GM21529 (cell line): ENCODE measurements at regions not wholly inside any gene's neighbourhood (a gene's known extent, or its start where the extent isn't known, plus 50 kb on each side); places are given as distances from the start of the nearest gene placed in this dataset.

ENCODE experiments used
- ATAC-seq: cut with Tn5 transposase; IDR thresholded peaks from one replicate; pipeline ENCODE4 v1.9.1; 2021; ENCODE audit not compliant: unreplicated experiment

DNA sequence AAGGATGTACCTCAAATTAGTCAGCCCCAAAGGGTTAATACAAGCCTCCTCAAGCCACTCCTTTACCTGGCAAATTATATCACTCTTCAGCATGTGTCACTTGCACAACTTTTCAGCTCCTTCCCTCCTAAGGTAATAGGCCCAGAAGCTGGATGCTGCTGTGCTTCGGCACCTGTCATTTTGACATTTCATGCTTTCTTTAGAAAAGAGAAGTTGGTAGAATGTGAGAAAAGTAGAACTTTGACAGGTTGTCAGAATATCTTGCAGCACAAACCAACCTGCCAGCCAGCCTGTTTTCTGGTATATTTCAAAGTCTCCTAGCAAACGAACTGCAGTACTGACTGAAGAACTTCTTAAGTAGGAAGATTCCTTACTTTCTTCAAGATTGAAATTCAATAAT is 2136.9 kb downstream of the MAT2B start:
- ATAC-seq: no peak

DNA sequence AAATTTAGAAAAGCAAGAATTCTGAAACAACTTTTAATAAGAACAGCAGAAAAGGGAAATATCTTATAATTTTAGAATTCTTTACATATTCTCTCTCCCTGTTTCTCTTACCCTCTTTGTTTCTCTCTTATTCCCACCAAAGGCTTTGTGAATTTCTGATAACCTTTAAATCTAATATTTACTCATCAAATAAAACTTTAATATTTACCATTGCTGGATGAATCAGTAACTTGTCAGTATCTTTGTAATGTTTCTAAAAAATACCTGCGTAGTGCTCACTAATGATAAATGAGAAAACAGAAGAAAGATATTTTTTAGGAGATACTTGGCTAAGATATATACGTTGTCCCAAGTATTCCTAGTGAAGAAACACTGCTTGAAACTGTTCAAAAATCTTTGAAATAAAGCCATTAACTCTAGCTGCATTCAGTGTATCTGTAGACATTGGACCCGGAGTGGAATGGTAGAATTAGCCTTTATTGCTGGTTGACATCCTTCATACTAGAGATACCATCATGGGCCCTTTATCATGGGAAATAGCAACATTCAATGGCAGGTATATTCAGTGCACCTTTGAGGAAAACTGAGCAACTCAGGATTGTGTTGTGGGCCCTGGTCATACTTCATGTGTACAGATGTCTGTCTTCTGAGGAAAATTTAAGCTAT is 2160.4 kb downstream of the MAT2B start:
- no peak for ATAC-seq

DNA sequence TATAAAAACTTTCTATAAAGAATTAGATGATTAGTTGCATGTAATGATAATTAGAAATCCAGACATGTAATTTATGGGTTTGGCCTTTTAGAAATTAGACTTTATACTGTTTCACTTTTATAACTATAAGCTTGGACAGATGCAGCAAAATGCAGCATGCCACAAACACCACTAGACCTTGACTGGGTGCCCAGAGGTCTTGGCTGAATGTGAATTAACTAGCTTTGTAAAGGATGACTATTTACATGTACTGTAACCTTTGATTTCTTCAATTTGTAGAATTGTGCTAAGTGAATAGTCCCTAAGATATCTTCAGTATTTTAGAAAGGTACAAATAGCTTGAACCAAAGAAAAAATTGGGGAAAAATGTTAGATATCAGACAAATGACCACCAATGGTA is 2168.1 kb downstream of the MAT2B start:
- ATAC-seq: no peak

DNA sequence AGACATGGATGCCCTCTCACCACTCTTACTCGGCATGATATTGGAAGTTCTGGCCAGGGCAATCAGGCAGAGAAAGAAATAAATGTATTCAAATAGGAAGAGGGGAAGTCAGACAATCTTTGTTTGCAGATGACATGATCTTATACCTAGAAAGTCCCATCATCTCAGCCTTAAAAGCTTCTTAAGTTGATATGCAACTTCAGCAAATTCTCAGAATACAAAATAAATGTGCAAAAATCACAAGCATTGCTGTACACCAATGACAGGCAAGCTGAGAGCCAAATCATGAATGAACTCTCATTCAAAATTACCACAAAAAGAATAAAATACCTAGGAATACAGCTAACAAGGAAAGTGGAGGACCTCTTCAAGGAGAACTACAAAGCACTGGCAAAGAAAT is 2190.4 kb downstream of the MAT2B start:
- ATAC-seq: no peak

DNA sequence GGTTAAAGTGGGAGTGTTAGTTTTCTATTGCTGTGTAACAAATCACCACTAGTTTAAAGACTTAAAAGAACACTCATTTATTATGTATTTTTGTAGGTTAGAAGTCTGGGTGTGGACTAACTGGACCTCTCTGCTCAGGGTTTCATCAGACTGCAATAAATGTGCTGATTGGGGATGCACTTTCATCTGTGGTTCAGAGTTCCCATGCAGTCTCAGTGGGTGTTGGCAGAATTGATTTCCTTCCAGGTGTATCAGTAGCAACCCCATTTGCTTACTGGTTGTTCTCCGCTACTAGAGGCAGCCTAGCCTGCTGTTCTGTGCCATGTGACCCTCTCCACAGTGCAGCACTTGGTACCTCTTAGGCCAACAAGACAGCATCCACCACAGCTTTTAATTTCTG is 2200.5 kb downstream of the MAT2B start:
- ATAC-seq: no peak

DNA sequence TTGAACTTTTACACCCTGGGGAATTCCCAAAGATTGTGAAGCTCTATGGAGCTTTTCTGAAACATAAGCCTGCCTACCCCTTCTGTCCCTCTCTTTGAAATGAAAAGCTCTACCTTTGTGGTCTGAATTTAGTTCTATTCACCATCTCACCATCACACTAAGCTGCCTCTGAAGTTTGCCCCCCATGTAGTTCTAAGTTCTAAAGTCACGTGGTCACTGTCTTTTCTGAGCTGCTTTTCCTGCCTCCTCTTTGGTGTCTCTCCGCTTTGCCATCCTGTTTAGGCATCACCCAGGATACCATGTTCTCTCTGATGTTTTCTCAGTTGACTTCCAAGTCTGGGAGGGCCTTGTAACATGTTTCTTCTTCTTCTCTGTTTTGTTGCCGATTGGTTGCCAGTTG is 2206.6 kb downstream of the MAT2B start:
- no peak for ATAC-seq

DNA sequence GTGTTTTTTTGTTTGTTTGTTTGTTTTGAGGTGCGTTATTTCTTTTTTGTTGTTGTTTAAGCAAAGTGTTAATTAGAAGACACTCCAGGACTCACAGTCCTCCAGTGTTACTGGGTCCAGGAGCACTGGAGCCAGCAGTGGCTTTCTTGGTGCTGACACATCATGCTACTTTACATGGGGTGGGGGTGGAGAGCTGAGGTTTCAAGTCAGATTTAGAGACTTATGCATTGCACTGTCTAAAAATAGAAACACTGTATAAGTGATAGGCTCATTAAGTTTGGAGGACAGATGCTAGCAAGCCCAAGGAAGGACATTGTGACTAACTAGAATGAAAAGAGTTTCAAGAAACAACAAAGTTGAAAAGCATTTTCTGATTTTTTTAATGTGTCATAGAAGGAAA is 2209.2 kb downstream of the MAT2B start:
- no peak for ATAC-seq

DNA sequence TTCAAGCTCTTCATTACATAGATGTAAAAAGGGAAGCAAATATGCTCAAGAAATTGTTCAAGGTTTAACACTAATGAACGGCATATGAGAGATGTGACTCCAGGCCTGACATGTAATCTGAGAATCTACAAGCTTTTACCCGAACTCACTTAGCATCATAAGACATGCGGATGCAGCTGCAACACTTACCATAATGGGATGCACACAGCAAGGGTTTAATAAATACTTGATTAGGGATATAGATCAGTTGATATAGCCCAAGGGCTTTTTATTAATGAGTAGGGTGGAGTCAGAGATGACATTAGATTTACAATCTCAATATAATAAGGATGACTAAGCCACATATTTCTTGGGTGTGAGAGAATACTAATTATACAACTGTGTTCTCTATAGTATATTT is 2215.5 kb downstream of the MAT2B start:
- no peak for ATAC-seq

DNA sequence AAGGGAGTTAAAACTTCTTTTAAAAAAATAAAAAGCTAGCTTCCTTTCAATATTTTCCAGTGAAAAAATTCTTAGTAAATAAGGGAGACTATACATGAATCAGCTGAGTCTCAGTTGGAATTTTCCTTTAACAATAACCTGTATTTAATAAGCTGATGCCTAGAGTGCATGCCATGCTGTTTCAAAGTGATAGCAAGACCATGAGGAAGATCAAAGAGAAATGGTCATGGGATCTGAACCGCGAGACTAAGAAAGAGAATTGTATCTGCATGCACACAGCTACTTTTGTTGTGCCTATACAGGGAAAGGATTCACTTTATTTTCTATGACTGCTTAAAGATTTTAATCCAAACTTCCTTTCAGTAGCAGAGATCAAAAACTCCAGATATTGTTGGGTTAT is 2217.0 kb downstream of the MAT2B start:
- ATAC-seq: no peak

DNA sequence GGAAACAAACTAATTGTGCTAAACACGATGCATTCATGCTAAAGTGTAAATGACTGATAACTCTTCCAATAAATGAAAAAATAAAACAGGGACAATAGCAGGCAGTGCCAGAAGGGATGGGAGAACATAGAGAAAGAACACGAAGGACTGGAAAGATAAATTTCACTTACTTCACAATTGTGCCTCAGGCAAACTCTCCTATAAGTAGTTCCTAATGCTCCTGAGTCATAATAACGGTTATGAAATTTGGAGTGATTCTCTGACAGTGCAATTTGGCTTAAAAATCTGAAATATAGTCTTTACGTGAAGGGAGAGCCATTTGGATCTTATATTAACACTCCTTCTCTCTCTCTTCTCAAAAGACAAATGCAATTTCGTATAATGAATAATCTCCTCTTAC is 2218.5 kb downstream of the MAT2B start:
- no peak for ATAC-seq

DNA sequence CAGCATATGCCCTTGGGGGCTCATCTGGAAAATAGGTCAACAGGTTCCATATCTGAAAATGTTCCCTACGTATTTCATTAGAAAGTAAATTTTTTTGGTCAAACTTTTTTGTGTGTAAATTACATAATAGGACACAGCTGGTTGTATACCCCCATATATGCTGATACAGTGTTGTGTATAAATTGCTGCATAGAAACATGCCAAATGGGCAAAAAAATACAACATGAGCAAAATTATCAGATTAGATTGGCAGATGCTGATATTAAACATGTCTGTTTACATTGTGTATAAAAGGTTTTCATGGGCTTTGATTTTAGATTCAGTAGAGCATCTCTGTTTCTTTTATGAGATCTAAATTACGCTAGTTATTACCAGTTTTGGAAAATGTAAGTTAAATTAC is 2223.0 kb downstream of the MAT2B start:
- no peak for ATAC-seq

DNA sequence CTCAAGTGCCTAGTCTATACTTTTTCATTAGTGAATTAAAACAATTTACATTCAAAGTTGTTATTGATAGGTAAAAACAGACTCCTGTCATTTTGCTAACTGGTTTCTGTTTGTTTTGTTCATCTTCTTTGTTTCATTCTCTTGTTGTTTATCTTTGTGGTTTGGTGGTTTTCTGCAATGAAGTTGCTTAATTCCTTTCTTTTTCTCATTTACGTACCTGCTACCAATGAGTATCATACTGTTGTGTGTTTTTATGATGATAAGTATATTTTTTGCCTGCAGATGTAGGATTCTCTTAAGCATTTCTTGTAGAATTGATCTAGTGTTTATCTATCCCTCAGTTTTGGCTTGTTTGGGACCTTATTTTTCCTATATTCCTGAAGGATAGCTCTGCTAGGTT is 2230.0 kb downstream of the MAT2B start:
- no peak for ATAC-seq

DNA sequence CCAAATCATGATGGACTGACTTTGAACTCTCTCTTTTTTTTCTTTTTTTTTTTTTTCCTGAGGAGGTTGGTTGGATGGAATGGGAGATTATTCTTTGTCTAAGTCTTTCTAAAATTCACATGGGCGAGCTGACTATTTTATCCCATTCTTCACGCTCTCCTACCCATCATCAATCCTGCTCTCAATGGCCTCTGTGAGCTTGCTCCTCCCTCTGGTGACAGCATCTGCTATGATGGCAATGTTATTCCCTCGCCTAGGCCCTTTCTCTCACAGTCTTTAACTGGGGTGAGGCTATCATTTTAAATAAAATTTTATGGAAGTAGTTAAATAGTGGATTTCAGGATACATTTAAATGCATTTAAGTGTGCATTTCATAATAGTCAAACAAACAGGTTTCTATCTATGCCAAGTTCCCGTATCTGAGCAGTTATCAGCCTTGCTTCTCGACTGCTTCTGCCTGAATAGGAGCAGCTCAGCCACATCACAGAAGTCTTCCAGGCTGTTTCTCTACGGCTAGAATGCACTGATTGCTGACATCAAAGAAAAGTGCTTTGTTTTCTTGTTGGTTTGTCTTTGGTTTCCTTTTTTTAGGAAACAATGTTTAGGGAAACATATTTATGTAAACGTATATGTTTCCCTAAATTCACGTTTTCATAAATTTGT is 2233.8 kb downstream of the MAT2B start:
- ATAC-seq: no peak

DNA sequence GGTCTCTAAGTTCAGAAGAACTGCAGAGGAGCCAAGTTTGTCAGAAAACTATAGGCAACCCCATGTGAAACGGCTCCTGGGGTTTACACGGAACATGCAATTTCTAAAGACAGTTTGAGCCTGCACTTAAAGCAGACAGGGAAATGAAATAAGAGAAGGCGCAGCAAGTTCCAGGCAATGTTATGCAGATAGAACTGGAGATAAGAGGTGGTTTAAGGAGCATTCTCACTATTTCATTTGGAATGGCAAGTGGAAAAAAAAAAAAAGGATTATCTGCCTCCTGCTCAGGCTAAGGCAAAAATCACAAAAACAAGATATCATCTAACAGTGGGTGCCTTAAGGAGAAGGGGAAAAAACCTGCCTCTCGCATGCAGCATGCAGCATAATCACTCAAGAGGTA is 2252.4 kb downstream of the MAT2B start:
- no peak for ATAC-seq

DNA sequence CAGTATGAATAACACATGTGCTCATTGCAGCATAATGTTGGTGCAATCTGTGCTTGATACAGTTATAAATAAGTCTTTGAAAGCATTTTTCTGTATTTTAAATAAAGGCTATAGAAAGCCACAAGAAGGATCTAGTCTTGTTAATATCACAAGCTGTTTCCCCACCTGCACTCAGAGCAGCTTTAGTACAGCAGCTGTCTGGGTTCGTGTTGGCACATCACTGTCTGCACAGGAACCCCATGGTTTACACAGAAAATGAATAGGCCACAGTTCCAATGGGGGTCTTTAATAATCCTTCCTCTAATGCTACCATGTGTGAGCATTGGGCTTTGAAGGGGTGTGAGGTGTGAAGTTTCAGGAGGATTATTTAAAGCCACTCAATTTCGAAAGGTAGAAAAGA is 2269.7 kb downstream of the MAT2B start:
- no peak for ATAC-seq

DNA sequence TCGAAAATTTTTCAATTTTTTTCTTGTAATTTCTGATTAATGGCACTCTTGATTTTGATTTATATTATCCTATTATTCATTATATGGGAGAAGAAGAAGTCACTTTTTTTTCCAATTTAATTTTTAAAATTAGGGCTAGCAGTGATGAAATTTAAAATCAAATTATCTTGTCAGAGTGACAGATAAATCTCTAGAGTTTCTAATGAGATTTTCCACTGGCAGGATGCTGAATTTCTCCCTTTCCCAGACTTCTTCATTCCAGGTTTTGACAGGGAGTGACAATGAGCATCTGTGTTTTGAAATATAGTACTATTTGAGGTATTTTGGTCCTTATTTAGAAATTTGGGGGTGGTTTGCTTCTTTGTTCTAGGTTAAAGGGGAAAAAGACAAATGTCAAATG is 2274.1 kb downstream of the MAT2B start:
- no peak for ATAC-seq

DNA sequence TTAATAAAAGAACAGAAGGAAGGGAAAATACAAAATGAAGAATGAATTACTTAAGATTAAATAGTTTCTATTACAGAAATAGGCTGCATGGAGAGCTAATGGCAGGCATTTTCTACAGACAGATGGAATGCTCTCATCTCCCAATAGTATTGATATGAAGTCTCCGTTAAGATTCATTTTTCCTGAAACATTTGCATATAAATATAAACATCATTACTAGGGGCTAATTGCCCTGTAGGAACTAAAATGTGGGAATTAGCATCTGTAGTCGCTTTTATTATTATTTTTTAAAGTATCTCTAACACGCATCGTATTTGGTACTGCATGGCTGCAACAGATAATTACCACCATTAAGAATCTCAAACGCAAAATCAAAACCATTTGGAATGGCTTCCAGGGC is 2275.5 kb downstream of the MAT2B start:
- no peak for ATAC-seq

DNA sequence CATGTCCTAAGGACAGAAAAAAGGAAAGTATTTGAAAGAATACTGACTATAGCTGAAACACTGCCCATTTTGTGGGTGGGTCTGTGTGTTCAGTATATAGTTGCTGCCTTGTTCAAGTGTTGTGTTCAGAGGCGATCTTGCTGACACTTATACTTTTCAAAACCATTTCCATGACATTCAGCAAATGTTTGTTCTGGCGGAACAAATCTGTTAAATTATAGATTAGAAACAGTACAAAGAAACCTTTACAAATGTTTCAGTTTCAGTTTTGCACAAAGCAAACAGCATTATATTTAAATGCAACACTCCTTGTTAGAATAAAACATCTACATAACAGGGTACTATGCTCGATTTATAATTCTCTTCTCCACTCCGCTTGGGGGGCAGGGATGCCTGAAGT is 2276.3 kb downstream of the MAT2B start:
- no peak for ATAC-seq

DNA sequence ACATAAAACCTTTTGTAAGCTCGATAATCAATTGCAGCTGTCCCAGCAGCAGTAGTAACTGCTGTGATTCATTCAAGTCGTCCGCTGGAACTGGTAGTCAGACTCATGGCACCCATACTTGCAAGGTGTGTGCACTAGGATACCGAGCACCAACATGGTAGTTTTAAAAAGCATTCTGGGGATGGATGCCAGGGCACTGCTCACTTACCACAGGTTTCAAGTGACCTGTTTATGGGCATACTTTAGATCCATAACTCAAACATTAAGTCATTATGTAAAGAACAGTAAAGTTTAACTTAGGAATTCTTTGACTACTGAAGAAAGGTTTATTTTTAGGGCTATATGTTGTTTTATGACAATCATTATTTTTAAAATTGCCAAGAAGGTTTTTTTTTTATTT is 2277.6 kb downstream of the MAT2B start:
- no peak for ATAC-seq

DNA sequence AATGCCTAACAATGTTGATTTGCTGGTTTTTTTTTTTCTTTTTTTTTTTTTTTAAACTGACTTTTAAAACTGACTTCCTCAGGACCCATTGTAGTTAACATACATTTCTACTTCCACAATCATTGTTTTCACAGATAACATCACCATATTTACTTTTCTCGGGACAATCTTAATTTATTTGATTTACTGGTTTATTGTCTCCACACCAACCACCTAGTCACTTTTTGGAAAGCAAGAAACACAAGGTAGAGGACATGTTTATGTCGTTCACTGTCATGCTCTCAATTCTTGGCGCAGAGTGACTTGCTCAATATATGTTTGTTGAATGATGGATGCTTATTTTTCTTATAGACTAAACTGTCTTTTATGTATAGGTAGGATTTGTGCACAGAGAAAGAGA is 2280.7 kb downstream of the MAT2B start:
- ATAC-seq: no peak

DNA sequence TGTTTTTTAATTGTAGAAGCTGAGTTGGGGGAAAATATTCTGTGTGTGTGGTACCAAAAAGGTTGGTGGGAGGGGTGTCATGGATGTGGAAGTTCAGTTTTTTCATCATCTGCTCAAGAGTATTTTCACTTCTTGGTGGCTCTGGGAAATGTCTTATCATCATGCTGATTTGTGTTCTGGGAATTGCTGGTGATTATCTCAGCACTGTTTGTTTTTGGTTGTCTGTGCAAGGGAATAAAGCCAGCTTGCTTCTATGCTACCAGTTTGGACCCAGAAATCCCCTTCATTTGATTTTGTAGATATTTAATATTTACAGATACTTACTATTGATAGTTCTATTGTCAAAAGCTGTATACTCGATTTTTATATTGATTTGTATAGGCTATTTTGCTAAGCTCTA is 2289.7 kb downstream of the MAT2B start:
- no peak for ATAC-seq

DNA sequence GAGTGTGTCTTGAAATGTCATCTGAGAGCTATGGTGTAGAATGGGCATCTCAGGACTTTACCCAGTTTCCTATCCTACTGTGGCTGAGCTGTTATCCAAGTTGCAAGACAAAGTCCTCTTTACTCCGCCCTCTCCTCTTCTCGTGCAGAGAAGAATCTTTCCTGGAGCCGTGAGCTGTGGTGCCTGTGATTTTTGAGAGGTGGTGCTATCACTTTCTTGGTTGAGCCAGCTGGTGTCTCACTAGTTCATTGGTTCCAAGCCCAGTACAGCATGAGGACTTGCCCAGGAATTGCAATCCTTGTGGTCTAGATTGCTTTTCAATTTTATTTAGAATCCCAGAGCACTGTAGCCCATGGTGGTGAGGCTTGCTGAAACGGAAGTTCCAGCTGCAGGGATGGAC is 2300.3 kb downstream of the MAT2B start:
- ATAC-seq: no peak

DNA sequence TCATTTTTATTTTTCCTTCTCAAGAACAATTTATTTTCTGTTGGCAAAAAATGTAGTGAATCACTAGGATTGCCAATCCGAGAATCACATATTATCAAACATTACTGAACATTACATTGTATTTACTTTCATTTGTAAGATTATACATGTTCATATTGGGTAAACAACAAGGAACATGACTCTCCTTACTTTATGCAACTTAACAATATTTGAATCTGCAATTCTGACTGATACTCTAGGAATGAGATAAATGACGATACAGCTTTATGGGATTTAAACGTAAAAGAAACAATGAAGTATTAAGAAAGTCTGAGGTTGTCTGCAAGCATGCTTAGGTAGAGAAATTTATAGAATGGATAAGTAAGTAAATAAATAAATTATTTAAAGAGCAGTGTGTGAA is 2302.9 kb downstream of the MAT2B start:
- no peak for ATAC-seq
